DMS153 treated with DMSO at 0.1 percent for 48 hours (cell line): ENCODE measurements at regions not wholly inside any gene's neighbourhood (a gene's known extent, or its start where the extent isn't known, plus 50 kb on each side); places are given as distances from the start of the nearest gene placed in this dataset.
A peak's percentile ranks its signal among the peaks of the same experiment; 100 is the strongest.

Experiments
- DNase-seq: peaks from one replicate; lab custom pipeline; 2025; ENCODE audit not compliant: unreplicated experiment; lab: John Stamatoyannopoulos, UW

GRCh38 chr6:109295774-109296156 lies 86.5 kb downstream of the CD164 start:
- DNase-seq = peak; percentile 68

- DNase-seq = peak; percentile 66
Measured at GRCh38 chr6:109295109-109295773, 87.0 kb downstream of the CD164 start.

- no peak for DNase-seq
Measured at GRCh38 chr6:109292983-109293586, 89.2 kb downstream of the CD164 start.

GRCh38 chr6:109292420-109292819 lies 89.8 kb downstream of the CD164 start:
- no peak for DNase-seq

GRCh38 chr6:109291902-109292301 lies 90.4 kb downstream of the CD164 start:
- DNase-seq = no peak

- DNase-seq = no peak
Measured at GRCh38 chr6:109290143-109290931, 91.9 kb downstream of the CD164 start.

GRCh38 chr6:109285366-109285765 lies 96.9 kb downstream of the CD164 start:
- no peak for DNase-seq

- no peak for DNase-seq
Measured at GRCh38 chr6:109284675-109285074, 97.6 kb downstream of the CD164 start.

GRCh38 chr6:109282756-109283155 lies 99.5 kb downstream of the CD164 start:
- no peak for DNase-seq

GRCh38 chr6:109279628-109280027 lies 102.6 kb downstream of the CD164 start:
- DNase-seq = no peak

- DNase-seq = no peak
Measured at GRCh38 chr6:109271622-109272021, 110.6 kb downstream of the CD164 start.

- no peak for DNase-seq
Measured at GRCh38 chr6:109269953-109270517, 112.2 kb downstream of the CD164 start.

GRCh38 chr6:109269057-109269456 lies 113.2 kb downstream of the CD164 start:
- no peak for DNase-seq

- no peak for DNase-seq
Measured at GRCh38 chr6:109265530-109265929, 116.7 kb downstream of the CD164 start.

- no peak for DNase-seq
Measured at GRCh38 chr6:109263873-109264700, 118.2 kb downstream of the CD164 start.

GRCh38 chr6:109262261-109262660 lies 120.0 kb downstream of the CD164 start:
- no peak for DNase-seq

GRCh38 chr6:109261811-109262210 lies 120.5 kb downstream of the CD164 start:
- no peak for DNase-seq

- no peak for DNase-seq
Measured at GRCh38 chr6:109260701-109261100, 121.6 kb downstream of the CD164 start.

GRCh38 chr6:109260126-109260525 lies 122.1 kb downstream of the CD164 start:
- no peak for DNase-seq

- DNase-seq = no peak
Measured at GRCh38 chr6:109258129-109258528, 124.1 kb downstream of the CD164 start.

GRCh38 chr6:109257494-109257893 lies 124.8 kb downstream of the CD164 start:
- no peak for DNase-seq
